Tibial nerve (tissue), 4 donors: ENCODE measurements at regions not wholly inside any gene's neighbourhood (a gene's known extent, or its start where the extent isn't known, plus 50 kb on each side); places are given as distances from the start of the nearest gene placed in this dataset.

ENCODE experiments used
- EP300 ChIP-seq, 2 donors: sonication (generic); formaldehyde crosslinking; IDR thresholded peaks; one replicate each; pipeline ENCODE4 v1.6.1; 2017; ENCODE audit warnings: antibody characterized with exemption in 2 of 2, mild to moderate bottlenecking in 1 of 2
- POLR2A ChIP-seq, 2 donors: fragments of 450-650 bp; IDR thresholded peaks; one replicate each; pipeline ENCODE4 v1.6.1; 2017; ENCODE audit warnings: antibody characterized with exemption in 2 of 2, mild to moderate bottlenecking in 2 of 2, moderate library complexity in 2 of 2
- TF ChIP-seq, protein P1 (sequence below), 5 experiments: fragments of 200-600 bp in 3 of 5; fragments of 450-650 bp in 2 of 5; sonication (generic) in 3 of 5; IDR thresholded peaks; one replicate each; pipeline ENCODE4 v1.5.1; 2016 to 2019; ENCODE audit warnings: antibody characterized with exemption in 5 of 5, mild to moderate bottlenecking in 3 of 5, moderate library complexity in 2 of 5

- no peak for TF ChIP-seq POLR2A (IDR thresholded peaks at IDR 0.05)
- TF ChIP-seq, protein P1, sequence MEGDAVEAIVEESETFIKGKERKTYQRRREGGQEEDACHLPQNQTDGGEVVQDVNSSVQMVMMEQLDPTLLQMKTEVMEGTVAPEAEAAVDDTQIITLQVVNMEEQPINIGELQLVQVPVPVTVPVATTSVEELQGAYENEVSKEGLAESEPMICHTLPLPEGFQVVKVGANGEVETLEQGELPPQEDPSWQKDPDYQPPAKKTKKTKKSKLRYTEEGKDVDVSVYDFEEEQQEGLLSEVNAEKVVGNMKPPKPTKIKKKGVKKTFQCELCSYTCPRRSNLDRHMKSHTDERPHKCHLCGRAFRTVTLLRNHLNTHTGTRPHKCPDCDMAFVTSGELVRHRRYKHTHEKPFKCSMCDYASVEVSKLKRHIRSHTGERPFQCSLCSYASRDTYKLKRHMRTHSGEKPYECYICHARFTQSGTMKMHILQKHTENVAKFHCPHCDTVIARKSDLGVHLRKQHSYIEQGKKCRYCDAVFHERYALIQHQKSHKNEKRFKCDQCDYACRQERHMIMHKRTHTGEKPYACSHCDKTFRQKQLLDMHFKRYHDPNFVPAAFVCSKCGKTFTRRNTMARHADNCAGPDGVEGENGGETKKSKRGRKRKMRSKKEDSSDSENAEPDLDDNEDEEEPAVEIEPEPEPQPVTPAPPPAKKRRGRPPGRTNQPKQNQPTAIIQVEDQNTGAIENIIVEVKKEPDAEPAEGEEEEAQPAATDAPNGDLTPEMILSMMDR (IDR thresholded peaks at IDR 0.05) = no peak
- TF ChIP-seq EP300 (IDR thresholded peaks at IDR 0.05) = no peak
Observed at GRCh38 chr11:103812680-103813079, 223.8 kb upstream of the DDI1 start.
